GM19463 (cell line): ENCODE measurements at regions not wholly inside any gene's neighbourhood (a gene's known extent, or its start where the extent isn't known, plus 50 kb on each side); places are given as distances from the start of the nearest gene placed in this dataset.

Source experiments
- ATAC-seq: cut with Tn5 transposase; IDR thresholded peaks from one replicate; pipeline ENCODE4 v1.9.1; 2021; ENCODE audit warnings: mild to moderate bottlenecking, moderate library complexity; ENCODE audit not compliant: unreplicated experiment

GRCh38 chr1:234727018-234727940 lies 117.3 kb upstream of the IRF2BP2 start:
- no peak for ATAC-seq

DNA sequence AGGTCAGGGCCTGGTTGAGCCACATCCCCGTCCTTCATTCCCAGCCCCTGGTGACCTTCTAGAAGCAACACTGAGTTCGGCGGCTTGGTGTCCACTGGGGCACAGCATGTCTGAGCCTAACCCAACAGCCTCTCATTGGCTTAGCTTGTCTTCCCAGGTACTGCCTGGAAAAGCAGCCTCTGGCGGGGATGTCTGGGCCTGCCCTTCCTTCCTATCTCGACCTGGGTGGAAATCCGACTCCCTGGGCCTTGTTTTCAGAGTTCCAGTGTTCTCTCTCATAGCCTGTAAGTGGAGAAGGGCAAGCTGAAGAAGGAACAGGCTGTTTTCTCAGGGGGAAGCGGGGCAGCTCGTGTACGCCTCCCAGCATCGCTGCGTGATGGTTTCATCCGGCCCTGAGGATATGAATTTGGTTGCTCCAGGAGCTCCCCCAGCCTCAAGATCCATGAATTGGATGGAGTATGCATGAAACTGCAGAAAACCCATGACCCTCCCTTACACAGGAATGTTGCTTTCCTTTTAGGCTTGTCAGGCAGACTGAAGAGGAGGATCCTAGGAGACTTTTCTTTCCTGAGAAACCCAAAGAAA lies 116.5 kb upstream of the IRF2BP2 start:
- ATAC-seq, result no peak

DNA sequence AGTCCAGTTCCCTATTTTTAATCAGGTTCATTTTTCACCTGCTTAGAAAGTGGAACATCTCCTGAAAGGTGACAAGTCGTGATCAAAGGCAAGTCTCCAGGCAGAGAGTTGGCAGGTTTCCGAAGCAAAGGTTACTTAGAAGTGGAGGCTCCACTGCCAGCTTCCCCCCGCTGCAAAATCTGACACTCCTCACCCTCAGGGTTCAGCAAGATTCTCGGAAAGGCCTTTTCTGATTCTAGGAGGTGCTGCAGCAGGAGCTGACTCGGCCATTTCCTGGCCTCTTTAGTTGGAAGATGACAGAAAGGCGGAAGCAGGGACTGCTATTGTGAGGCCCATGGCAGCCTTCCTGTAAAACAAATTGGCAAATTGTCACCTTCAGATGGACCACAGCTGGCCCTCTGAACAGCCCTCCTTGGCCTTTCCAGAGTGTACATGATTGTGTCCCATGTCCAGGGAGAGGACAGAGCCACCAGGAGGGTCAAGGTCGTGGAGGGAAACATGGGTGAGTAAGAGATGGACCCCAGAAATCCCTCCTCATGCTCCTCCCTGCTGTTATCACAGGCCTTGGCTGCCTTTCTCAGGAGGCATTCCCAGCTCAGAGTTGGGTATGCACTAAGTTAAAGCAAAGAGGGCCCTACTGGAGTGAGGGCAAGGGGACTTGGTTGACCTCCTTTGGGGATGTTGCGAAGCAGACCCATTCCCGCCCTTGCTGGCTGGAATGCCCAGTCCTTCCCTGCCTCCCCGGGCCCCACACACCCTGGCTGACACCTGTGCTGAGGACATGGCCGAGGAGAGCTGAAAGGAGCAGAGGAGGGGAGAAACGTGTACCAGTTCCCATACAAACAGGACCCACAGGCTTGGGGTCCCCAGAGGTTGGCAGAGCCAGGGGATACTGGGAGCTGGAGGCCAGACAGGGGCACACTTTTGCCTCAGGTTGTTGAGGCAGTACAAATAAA lies 115.5 kb upstream of the IRF2BP2 start:
- ATAC-seq, result no peak

- peak; percentile 10 for ATAC-seq
Observed at GRCh38 chr1:234724516-234725176, 114.7 kb upstream of the IRF2BP2 start.

GRCh38 chr1:234722904-234723720 lies 113.1 kb upstream of the IRF2BP2 start:
- ATAC-seq, result no peak

DNA sequence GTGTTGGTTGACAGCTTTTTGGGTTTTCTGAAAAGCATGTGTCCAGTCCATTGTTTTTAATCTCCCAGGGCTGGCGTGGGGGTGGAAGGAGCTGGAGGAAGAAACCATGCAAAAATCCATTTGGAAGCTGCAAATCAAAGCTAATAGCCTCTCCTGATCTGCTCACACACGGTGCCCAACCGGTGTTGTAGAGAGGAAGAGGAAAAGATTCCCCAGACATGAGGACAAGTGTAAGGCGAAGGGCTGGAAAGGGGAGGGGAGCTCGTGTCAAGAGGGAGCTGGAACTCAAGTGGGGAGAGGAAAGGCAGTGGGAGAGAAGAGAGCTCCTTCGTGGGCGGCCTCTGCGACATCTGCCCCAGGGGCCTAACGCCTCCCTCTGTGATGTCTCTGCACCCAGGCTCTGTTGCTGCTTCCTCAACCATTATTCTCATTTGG lies 112.3 kb upstream of the IRF2BP2 start:
- no peak for ATAC-seq

DNA sequence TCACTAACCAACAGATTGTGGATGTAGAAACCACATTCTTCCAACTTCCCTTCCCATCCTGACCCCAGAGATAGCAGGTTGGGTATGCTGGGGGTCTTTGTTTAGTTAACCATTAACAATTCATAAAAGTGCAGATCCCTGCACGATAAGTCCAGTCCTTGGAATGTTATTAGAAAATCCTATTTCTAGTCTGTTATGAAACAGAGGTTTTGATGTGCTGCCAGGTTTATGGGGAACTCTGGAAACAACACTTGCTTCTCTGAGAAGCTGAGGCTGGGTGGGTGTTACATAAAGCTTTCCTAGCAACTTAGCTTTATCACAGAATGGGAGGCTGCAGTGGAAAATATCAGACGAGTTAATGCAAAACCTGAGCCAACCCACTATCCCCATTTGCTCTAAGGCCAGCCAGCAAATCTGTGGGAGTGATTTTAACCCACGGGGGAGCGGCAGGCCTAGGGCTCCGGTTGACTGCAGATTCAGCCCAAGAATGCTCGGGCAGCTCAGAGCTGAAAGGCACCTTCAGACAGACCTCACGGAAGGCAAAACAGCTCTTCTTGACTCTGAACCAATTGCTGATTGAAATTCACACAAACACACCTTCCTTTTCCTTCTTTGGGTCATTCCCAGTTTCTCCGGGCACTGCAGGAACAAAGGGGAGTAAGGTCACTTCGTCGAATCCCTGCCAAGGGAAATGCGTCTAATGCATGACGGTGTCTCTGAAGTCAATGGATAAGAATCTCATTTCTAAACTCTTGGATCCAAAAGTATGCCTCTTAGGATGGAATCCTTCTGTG lies 111.7 kb upstream of the IRF2BP2 start:
- no peak for ATAC-seq

DNA sequence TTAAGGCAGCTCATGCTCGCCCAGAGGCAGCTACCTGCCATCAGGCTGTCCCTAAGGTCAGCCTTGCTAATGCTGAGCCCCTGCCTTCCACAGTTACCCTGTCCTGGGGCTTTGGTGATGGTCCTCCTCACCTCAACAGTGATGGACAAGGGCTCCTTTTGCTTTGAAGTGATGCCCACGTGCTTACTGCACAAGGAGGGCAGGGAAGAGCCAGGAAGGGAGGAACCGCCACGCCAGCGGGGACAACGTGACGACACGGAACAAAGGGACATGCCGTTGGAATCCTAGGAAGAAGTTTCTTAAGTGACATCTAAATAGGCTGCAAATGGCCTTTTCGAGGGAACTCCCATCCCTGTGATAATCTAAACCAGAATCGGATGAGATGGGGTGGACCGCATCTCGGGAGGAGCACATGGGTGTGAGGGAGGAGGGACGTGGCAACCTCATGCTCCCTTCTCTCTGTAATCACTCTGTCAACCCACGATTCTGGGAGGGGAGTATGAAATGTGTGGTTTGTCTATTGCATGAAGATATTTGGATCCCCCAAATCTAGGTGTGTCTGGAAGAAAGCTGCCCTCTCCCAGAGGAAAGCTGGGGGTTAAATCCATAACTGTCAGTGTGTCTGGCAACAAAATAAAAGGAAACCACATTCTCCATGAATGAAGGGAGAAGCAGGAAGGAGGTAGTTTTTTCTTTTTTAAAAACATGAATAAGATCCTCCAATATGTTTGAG lies 110.9 kb upstream of the IRF2BP2 start:
- ATAC-seq, result no peak

GRCh38 chr1:234719454-234720251 lies 109.7 kb upstream of the IRF2BP2 start:
- no peak for ATAC-seq

GRCh38 chr1:234718496-234719453 lies 108.8 kb upstream of the IRF2BP2 start:
- ATAC-seq, result no peak

GRCh38 chr1:234716908-234717375 lies 107.0 kb upstream of the IRF2BP2 start:
- no peak for ATAC-seq

GRCh38 chr1:234715252-234716014 lies 105.5 kb upstream of the IRF2BP2 start:
- ATAC-seq, result no peak

GRCh38 chr1:234713859-234714258 lies 103.9 kb upstream of the IRF2BP2 start:
- no peak for ATAC-seq

DNA sequence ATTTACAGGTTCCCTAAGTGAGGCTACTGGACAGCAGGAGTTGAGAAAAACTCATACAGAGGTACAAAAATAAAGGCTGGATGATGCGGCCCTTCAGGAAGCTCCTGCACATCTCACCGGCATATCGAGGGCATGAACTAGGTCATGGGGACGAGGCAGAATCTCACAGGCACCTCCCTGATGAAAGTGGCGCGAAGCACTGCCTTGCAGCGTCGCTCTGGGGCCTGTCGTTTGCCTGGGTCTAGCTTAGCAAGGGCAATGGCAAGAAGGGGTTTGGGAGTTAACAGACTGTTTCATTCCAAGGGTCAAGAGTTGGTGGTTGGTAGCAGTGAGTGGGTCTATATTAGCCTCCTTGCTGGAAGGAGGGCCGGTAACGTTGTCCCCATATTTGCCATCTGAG lies 103.5 kb upstream of the IRF2BP2 start:
- no peak for ATAC-seq

- no peak for ATAC-seq
Observed at GRCh38 chr1:234712891-234713305, 102.9 kb upstream of the IRF2BP2 start.
